Ovary (tissue), 3 donors: ENCODE measurements at regions not wholly inside any gene's neighbourhood (a gene's known extent, or its start where the extent isn't known, plus 50 kb on each side); places are given as distances from the start of the nearest gene placed in this dataset.

Experiments used
- POLR2A ChIP-seq: fragments of 450-650 bp; IDR thresholded peaks from one replicate; pipeline ENCODE4 v1.6.1; 2017; ENCODE audit warnings: antibody characterized with exemption, mild to moderate bottlenecking, moderate library complexity
- TF ChIP-seq, protein P1 (sequence below), 3 donors: fragments of 450-650 bp in 2 of 3; fragments of 200-600 bp in 1 of 3; IDR thresholded peaks; one replicate each; pipeline versions ENCODE4 v1.5.1 to v1.8.0; 2016 to 2022; ENCODE audit warnings: antibody characterized with exemption in 3 of 3, mild to moderate bottlenecking in 1 of 3
- donor health status: DM: no; HTN: no; CAD: no.

- TF ChIP-seq, protein P1, sequence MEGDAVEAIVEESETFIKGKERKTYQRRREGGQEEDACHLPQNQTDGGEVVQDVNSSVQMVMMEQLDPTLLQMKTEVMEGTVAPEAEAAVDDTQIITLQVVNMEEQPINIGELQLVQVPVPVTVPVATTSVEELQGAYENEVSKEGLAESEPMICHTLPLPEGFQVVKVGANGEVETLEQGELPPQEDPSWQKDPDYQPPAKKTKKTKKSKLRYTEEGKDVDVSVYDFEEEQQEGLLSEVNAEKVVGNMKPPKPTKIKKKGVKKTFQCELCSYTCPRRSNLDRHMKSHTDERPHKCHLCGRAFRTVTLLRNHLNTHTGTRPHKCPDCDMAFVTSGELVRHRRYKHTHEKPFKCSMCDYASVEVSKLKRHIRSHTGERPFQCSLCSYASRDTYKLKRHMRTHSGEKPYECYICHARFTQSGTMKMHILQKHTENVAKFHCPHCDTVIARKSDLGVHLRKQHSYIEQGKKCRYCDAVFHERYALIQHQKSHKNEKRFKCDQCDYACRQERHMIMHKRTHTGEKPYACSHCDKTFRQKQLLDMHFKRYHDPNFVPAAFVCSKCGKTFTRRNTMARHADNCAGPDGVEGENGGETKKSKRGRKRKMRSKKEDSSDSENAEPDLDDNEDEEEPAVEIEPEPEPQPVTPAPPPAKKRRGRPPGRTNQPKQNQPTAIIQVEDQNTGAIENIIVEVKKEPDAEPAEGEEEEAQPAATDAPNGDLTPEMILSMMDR (IDR thresholded peaks at IDR 0.05) = no peak
- no peak for TF ChIP-seq POLR2A
Measured at GRCh38 chr12:60992087-60992486, 1268.1 kb upstream of the USP15 start.
